ENCODE measurements at regions not wholly inside any gene's neighbourhood (a gene's known extent, or its start where the extent isn't known, plus 50 kb on each side); places are given as distances from the start of the nearest gene placed in this dataset.

GRCh38 chr4:126563389-126563788 is 1069.4 kb upstream of the INTU start:
- intact Hi-C loops (cut with micrococcal nuclease; ENCODE audit: unreplicated experiment) = no loop called here
- peak; percentile 59; the same call in 1 of the 2 replicates for TF ChIP-seq MNT (IDR thresholded peaks at IDR 0.05)
- TF ChIP-seq MTF1 (CRISPR knock-in tag; IDR thresholded peaks at IDR 0.05) = no peak
- no peak for TF ChIP-seq E2F5 (CRISPR knock-in tag; conservative IDR thresholded peaks at IDR 0.05)
- TF ChIP-seq EHMT2 (IDR thresholded peaks at IDR 0.05; ENCODE audit: borderline replicate concordance, low read depth, low read length) = no peak
- TF ChIP-seq ATF3 (CRISPR knock-in tag; IDR thresholded peaks at IDR 0.05) = no peak
- DNase-seq (ENCODE audit: low spot score) (no peak), FAIRE-seq (no peak), ATAC-seq (no peak)
- H3K9me3 ChIP-seq (ENCODE audit: low read length) = no peaks in the 10 kb centered on the region
- no peak overlapping the region for H3K9ac ChIP-seq (ENCODE audit: insufficient read depth, low read depth, low read length)
- H3K4me3 ChIP-seq (replicated peaks in 1 of 3; ENCODE audit: insufficient read depth in 1 of 3, low read depth in 2 of 3, low read length in 3 of 3) = no peak overlapping the region
- no peaks in the 10 kb centered on the region for H3K79me2 ChIP-seq (ENCODE audit: insufficient read depth, low read length)
- no peak overlapping the region for H3K27ac ChIP-seq (ENCODE audit: extremely low read length, insufficient read depth, low read length)
- 21% methylated on average over 11 of the region's 11 CpGs for WGBS (ENCODE audit: low lambda C conversion rate)
- no TSS peak for BruUV-seq (replicated peaks)
- H3K4me2 ChIP-seq (ENCODE audit: low read depth, low read length) = no peak overlapping the region
- no peaks in the 10 kb centered on the region; a peak in 1 of 5 replicates for H3K27me3 ChIP-seq (ENCODE audit: control insufficient read depth in 1 of 2, insufficient read depth in 2 of 2, low read length in 2 of 2)
- in situ Hi-C loops (cut with HindIII; ENCODE audit: extremely low pct_ligation_motif_present, low pct_unique_long_range_greater_than_20kb) = no loop called here
- CTCF ChIA-PET (ENCODE audit: low intra/inter-chr PET ratio, low total read pairs) = no interaction called here
- no peak overlapping the region for H2AFZ ChIP-seq (ENCODE audit: low read length)
- POLR2A ChIA-PET = no interaction called here
- H4K20me1 ChIP-seq (ENCODE audit: insufficient read depth, low read length) = no peaks in the 10 kb centered on the region
- no peaks in the 10 kb centered on the region for H3K4me1 ChIP-seq (ENCODE audit: insufficient read depth, low read length)
- no peaks in the 10 kb centered on the region for H3K36me3 ChIP-seq (replicated peaks in 1 of 2; ENCODE audit: control insufficient read depth in 1 of 2, insufficient read depth in 2 of 2, low read length in 2 of 2)

- BruUV-seq (replicated peaks) = no TSS peak
- Histone ChIP-seq H3K27ac (ENCODE audit: extremely low read length, insufficient read depth, low read length) (no peak overlapping the region), H3K4me3 (replicated peaks in 1 of 3; ENCODE audit: insufficient read depth in 1 of 3, low read depth in 2 of 3, low read length in 3 of 3) (no peak overlapping the region), H2AFZ (ENCODE audit: low read length) (no peak overlapping the region), H3K9ac (ENCODE audit: insufficient read depth, low read depth, low read length) (no peak overlapping the region), H4K20me1 (ENCODE audit: insufficient read depth, low read length) (no peaks in the 10 kb centered on the region), H3K4me2 (ENCODE audit: low read depth, low read length) (no peak overlapping the region), H3K79me2 (ENCODE audit: insufficient read depth, low read length) (no peaks in the 10 kb centered on the region), H3K4me1 (ENCODE audit: insufficient read depth, low read length) (no peaks in the 10 kb centered on the region), H3K9me3 (ENCODE audit: low read length) (no peaks in the 10 kb centered on the region), H3K27me3 (ENCODE audit: control insufficient read depth in 1 of 2, insufficient read depth in 2 of 2, low read length in 2 of 2) (no peaks in the 10 kb centered on the region; a peak in 1 of 5 replicates), H3K36me3 (replicated peaks in 1 of 2; ENCODE audit: control insufficient read depth in 1 of 2, insufficient read depth in 2 of 2, low read length in 2 of 2) (no peaks in the 10 kb centered on the region)
- FAIRE-seq = no peak
- ChIA-PET POLR2A (no interaction called here), CTCF (ENCODE audit: low intra/inter-chr PET ratio, low total read pairs) (no interaction called here)
- intact Hi-C loops (cut with micrococcal nuclease; ENCODE audit: unreplicated experiment) (no loop called here), in situ Hi-C loops (cut with HindIII; ENCODE audit: extremely low pct_ligation_motif_present, low pct_unique_long_range_greater_than_20kb) (no loop called here)
- ATAC-seq = no peak
- DNase-seq (ENCODE audit: low spot score) = no peak
- 16% methylated on average over 5 of the region's 5 CpGs for WGBS (ENCODE audit: low lambda C conversion rate)
- no peak for TF ChIP-seq ASH2L (IDR thresholded peaks at IDR 0.05; ENCODE audit: insufficient read length, low read depth, low read length)
- TF ChIP-seq ZNF607 (CRISPR knock-in tag; IDR thresholded peaks at IDR 0.05; ENCODE audit: borderline replicate concordance) = no peak
- TF ChIP-seq ZNF207 (IDR thresholded peaks at IDR 0.05; ENCODE audit: borderline replicate concordance) = no peak
- TF ChIP-seq PHB2 (IDR thresholded peaks at IDR 0.05; ENCODE audit: partially characterized antibody) = no peak
- TF ChIP-seq SIN3A (IDR thresholded peaks at IDR 0.05; ENCODE audit: borderline replicate concordance, low read depth, low read length) = no peak
- TF ChIP-seq USF2 (IDR thresholded peaks at IDR 0.05; ENCODE audit: low read depth, low read length) = no peak
- TF ChIP-seq USF2 (CRISPR knock-in tag; IDR thresholded peaks at IDR 0.05; ENCODE audit: borderline replicate concordance) = no peak
- no peak for TF ChIP-seq KAT8 (CRISPR knock-in tag; IDR thresholded peaks at IDR 0.05)
- no peak for TF ChIP-seq FOXO1 (CRISPR knock-in tag; IDR thresholded peaks at IDR 0.05)
- TF ChIP-seq ZSCAN31 (CRISPR knock-in tag; IDR thresholded peaks at IDR 0.05; ENCODE audit: low read depth) = no peak
- no peak for TF ChIP-seq NKX3-1 (CRISPR knock-in tag; IDR thresholded peaks at IDR 0.05)
Observed at GRCh38 chr4:126564283-126564854, 1068.4 kb upstream of the INTU start.
